Activated effector memory CD4-positive, alpha-beta T cell treated with Interleukin-2 at 50 U/mL for 16 hours (primary cell): ENCODE measurements at regions not wholly inside any gene's neighbourhood (a gene's known extent, or its start where the extent isn't known, plus 50 kb on each side); places are given as distances from the start of the nearest gene placed in this dataset.

Source experiments
- DNase-seq: peaks from one replicate; pipeline ENCODE4 v3.0.0-alpha.2; 2020

- DNase-seq: no peak
These were observed 718.8 kb upstream of the SGCG start for GRCh38 chr13:22461854-22462490.

DNA sequence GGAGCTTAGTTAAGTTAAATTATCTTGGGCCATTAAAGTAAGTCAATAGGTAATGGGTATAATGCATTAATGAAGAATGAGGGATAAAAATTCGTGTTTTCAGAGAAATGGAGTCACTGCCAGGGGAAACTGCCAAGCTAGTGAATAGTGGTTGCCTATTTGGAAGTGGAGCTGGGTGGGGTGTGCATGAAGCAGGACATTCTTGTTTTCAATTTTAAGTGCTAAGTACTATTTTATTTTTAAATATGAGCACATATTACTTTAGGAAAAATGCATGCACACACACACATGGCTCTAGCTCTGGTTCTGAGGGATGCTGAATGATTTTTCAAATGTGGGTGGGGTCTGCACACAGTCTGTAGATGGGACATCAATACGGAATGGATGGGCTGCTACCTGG lies 717.7 kb upstream of the SGCG start:
- no peak for DNase-seq

DNA sequence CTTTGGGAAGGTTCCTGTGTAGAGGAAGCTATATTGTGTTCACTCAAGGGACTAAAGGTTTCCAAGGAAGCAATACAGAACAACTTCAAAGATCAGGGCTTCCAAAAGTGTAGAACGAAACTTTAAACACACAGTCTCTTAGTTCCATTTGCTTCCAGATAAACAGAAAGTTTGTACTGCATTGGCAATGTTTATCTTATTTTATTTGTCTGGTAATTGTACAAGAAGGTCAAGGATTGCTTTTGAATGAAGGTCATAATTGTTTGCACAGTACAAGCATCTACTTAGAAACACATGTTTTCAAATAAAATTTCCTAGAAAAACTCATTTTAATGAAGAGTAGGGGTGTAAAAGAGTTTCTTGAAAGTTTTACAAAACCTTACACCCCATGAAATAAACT lies 712.7 kb upstream of the SGCG start:
- no peak for DNase-seq

- DNase-seq: no peak
These were observed 712.0 kb upstream of the SGCG start for GRCh38 chr13:22468824-22469223.

DNA sequence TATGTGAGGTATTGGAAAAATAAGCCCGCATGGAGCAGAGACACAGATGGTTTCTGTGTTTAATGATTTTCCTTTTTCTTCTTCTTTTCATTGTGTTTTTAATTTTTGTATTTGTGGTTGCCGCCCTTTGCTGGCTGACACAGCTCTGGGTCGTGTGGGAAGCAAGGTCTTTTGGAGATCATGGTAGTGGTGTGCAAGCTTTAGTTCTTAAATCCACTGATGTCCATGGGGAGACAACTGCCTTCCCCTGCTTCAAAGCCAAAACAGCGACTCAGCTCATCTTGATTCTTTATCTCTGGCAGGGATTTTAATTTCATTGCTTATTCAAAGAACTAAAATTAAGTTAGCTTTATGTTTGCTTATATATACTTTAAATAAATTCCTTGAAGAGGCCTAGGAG lies 711.3 kb upstream of the SGCG start:
- no peak for DNase-seq

- no peak for DNase-seq
These were observed 710.7 kb upstream of the SGCG start for GRCh38 chr13:22470075-22470474.

DNA sequence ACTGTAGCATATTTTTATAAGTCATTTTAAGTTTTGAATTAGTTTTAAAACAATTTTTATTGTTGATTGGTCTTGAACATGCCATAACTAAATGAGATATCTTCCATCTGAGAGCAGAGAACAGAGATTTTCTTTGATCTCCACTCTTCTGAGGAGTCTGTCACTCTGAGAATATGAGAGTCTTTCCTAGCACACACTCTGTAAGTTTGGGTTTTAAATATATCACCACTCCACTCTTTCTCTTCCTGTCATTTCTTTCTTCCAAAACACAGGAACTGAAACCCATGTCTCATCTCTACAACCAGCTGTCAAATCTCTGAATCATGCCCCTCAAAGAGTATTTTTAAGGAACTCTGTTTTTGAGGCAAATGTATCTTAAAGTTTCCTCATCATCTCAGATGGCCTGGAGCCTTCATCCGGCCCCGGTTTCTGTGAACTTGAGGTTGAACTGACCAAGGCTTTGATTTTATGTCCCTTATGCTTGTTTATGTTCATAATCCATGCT lies 698.2 kb upstream of the SGCG start:
- DNase-seq: no peak

DNA sequence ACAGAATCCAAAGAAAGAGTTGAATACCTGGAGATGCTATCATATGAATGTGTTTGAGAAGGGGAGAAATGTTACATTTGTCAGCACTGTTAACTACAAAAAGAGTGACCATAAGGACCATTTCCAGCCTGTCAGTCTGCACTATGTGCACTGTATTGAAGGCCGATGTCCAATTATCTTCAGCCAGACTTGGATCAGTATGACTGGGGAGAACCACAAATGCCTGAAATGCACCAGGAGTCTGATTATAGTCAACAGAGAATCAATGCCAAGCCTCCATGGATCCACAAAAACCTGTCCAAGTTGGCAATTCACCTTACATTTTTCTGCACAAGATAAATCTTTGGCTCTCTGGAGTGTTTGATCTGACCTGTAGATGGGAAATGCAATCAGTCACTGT lies 697.5 kb upstream of the SGCG start:
- DNase-seq: no peak

DNA sequence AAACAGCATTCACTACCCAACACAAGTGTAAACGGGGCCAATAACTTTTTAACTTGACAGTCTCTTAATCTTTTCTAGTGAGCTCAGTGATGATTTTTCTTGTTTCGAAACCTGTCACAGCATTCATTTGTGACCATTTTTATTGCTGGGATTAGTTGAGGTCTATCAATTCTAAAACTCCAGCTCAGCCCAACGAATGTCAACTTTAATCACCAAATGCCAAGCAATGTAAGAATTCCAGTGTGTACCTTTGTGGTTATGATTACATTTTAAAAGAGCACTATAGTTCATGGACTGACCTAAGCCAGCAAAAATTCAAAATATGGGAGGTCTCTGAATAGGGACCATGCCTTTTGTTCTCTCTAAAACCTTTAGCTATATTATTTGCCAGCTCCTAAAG lies 694.3 kb upstream of the SGCG start:
- no peak for DNase-seq

GRCh38 chr13:22487932-22488331 lies 692.8 kb upstream of the SGCG start:
- DNase-seq: no peak

- DNase-seq: no peak
These were observed 691.0 kb upstream of the SGCG start for GRCh38 chr13:22489771-22490170.

GRCh38 chr13:22495819-22496218 lies 685.0 kb upstream of the SGCG start:
- DNase-seq: no peak

GRCh38 chr13:22496803-22497508 lies 683.8 kb upstream of the SGCG start:
- DNase-seq: no peak

GRCh38 chr13:22497991-22498780 lies 682.6 kb upstream of the SGCG start:
- no peak for DNase-seq

DNA sequence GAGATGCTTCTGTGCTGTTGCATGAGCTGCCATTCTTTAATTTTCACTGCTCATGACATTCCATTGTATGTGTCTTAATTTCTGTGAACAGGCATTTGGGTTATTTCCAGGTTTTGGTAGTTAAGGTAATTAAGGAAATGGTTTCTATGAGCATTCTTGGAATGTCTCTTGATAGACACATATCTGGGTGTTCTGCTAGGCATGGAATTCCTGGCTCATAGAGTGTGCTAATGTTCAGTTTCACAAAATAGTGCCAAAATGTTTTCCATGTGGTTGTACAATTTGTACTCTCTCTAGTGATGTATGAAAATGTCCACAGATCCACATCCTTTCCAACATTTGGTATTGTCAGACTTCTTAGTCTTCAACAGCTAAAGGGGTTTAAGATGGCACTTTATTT lies 680.9 kb upstream of the SGCG start:
- no peak for DNase-seq

- no peak for DNase-seq
These were observed 675.3 kb upstream of the SGCG start for GRCh38 chr13:22505489-22505888.

GRCh38 chr13:22506096-22506691 lies 674.6 kb upstream of the SGCG start:
- DNase-seq: no peak

DNA sequence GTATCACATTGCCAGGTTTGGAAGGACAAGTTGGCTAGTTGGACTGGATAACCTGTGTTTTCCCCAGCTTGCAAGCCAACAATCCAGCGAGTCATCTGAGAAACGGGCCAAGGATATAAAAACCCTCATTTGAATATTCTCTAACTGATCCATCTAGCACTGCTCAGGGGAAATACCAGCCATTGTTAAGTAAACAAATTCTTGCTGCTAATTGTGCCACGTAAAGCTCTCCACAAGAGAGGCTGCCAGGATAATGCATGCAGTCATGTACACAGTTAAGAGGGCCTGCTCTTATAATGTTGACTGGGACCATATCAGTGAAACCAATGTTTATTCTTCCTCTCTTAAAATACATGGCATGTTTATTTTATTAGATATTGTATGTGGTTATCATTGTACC lies 663.2 kb upstream of the SGCG start:
- no peak for DNase-seq

DNA sequence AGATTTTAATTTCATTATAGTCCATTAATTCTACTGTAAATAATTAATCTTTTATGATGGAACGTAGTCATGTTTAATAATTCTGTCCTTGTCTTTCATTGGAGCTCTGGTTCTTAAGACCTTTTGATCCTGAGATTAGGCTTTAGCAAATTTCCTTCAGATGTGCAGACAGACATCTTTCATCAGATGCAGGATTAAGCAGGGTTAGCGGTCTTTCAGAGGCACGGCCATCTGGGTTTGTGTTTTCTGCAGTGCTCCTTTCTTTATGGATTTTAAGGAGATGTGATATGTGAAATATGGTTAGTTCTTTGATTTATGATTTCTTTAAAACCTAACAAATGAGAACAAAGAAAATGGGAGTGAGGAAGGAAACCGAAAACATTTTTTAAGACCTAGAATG lies 643.9 kb upstream of the SGCG start:
- DNase-seq: no peak

DNA sequence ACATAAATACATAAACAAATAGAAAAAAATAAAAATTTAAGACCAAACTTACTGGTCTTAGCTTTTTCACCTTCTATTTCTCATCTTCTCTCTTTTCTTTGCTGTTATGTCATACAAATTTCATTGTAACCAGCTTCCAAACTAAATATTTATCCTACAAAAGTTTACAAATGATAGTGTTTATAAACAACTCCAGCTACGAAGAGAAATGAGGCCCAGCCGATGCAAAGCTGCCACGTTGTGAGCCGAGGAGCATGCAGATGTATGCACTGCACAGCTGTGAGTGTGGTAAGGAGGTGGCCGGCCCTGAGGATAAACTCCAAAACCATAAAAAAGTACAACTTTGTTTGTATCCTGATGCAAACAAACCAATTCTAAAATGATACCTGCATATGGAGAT lies 642.4 kb upstream of the SGCG start:
- no peak for DNase-seq

GRCh38 chr13:22549126-22549525 lies 631.7 kb upstream of the SGCG start:
- no peak for DNase-seq

DNA sequence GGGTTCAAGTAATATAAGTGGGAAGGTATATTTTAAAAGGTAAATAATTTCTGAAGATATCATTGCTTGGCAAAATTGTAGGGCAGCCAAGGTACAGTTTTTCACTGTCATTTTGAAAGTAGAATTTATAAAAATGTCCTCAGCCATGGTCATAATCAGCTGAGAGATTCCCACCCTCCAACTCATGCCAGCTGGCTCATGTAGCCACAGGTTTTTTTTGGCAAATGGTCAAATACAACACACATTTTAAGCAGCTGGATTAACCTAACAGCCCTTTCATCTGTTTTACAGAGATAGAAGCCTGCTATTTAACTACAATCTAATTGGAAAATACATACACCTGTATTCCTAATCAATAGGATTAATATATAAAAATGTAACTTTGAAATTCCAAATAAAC lies 619.2 kb upstream of the SGCG start:
- DNase-seq: no peak

GRCh38 chr13:22562116-22562515 lies 618.7 kb upstream of the SGCG start:
- no peak for DNase-seq

- no peak for DNase-seq
These were observed 617.5 kb upstream of the SGCG start for GRCh38 chr13:22563272-22563671.
